Limb (tissue), 2 donors: ENCODE measurements at regions not wholly inside any gene's neighbourhood (a gene's known extent, or its start where the extent isn't known, plus 50 kb on each side); places are given as distances from the start of the nearest gene placed in this dataset.

Experiments used
- DNase-seq, 2 donors: peaks; one replicate each; pipeline ENCODE4 v3.0.0-alpha.2; 2016; ENCODE audit errors: extremely low spot score in 2 of 2

GRCh38 chr21:39056636-39057035 lies 126.6 kb downstream of the PSMG1 start:
- no peak for DNase-seq

DNA sequence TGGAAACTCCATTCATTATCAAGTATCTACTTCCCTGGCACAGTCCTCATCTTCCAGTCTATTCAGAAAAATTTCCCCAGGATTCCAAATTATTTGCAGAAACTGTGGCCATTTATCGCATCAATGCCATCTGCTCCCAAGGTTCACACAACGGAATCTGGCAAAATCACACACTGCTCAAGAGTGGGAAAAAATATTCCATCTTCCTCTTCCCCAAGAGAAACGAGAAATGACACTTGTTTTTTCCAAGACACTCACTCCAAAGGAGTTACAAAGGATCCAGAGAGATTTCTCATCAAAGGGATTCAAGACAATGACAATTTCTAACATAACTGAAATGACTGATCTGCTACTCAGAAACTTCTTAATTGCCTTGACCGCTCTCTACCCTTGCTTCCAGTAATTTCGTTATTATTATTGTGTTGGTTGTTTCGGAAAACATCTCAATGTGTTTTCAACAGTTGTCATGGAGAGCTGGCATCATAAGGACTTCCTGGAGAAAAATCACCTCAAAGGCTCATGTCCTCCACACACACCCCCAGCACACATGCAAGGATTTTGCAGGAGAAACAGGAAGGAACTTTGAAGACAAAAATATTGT lies 128.0 kb downstream of the PSMG1 start:
- DNase-seq, result no peak

- no peak for DNase-seq
These were observed 129.2 kb downstream of the PSMG1 start for GRCh38 chr21:39054066-39054465.

DNA sequence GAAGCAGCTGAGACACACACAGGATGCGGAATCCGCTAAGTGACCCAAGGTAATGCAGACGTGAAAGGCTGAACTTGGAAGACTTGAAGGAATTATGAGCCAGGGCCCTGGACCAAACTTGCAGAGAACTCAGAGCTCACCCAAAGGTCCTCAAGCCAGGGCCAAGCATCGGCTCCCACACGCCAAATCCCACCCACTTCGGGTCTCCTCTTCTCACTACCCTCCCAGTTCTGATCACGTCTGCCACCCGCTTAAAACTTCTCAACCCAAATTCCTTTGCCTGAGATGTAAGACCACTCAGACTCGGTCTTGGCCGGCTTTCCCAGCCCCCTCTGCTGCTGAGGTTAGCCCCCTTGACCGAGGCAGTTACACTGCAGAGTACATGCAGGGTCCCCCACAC lies 130.1 kb downstream of the PSMG1 start:
- no peak for DNase-seq

GRCh38 chr21:39052718-39053117 lies 130.5 kb downstream of the PSMG1 start:
- DNase-seq, result no peak

DNA sequence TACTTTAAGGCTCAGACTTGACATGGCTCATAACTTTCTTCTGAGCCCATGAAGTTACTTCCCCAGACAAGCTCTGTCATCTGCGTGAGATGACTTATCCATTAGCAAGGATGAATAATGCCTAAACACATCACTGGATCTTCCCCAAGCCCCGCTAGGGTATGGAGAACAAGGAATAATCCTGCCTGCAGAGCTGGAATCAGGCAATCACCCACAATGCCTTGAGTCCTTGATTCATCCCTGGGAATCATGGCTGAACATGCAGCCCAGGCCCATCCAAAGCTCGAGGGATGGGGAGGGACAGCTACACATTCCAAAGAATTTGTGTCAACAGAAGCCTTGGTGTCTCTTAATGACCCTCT lies 131.7 kb downstream of the PSMG1 start:
- no peak for DNase-seq

DNA sequence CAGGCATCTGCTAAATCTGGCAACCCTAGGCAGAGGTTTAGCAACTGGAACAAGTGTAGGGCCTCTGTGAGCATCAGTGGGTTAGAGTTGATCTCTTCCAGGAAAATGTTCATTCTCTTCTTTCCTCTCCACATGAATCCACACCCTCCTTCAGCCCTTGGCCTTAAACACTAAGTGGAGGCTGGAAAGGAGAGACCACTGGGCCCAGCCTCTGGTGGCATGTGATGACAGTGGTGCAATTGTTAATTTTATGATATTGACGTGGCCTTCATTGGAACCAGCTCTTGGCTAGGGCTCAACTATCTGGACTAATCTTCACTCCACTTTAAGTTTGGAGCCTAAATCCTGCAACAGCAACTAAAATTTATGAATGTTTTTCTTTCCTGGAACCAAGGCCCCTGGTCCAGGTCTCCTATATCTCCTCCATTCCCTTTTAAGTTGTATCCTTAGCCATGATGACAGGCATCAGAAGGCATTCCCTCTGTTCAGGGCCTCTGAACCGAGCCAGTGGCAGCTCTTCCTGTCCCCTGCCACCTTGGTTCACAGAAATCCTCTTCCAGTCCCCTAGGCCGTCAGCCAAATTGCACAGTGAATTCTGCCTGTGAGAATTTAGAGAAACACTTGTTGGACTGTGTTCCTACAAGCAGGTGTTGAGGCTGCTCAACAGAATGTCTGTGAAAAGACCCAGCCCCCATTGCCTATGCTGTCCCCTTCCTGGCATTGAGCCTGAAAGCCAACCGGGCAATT lies 132.2 kb downstream of the PSMG1 start:
- no peak for DNase-seq

GRCh38 chr21:39048574-39048973 lies 134.7 kb downstream of the PSMG1 start:
- DNase-seq, result no peak

- no peak for DNase-seq
These were observed 135.2 kb downstream of the PSMG1 start for GRCh38 chr21:39048064-39048463.

DNA sequence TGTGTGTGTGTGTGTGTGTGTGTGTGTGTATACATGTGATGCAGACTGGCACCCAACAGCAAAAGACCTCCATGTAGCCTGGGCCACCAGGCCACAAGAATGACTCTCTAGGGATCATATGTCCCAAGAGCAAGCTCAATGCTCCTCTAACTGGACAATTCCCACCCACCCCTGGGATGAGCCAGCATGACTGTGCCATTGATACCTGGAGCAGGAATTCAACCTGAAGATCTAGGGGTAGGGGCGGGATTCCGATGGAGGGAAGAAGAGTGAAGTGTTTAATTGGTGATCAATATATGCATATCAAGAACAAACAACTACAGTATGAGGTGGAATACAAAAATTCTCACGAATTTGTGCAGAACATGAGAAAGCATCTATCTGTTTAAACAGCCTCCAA lies 136.2 kb downstream of the PSMG1 start:
- no peak for DNase-seq

DNA sequence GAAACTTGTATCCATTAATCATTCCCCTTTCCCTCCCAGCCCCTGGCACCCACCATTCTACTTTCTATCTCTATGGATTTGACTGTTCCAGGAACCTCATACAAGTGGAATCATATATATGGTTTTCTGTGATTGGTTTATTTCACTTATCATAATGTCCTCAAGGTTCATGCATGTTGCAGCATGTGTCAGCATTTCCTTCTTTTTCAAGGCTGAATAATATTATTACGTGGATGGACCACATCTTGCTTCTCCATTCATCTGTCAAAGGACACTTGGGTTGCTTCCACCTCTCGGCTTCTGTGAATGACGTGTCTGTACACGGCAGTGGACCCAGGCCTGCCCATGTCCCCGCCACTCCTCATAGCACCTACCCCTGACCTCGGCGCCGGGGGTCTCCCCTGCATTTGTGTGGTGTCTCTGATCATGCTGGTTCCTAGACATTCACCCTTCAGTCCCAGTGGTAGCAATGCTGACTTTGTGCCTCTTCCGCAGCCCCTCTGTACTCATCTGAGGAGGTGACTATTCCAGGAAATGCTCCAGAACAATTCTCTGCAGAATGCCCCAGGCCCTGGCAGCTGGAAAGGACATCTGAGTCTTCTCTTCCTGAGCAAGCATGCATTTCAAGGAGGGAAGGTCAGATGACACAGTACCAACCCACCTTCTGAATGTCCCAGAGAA lies 136.9 kb downstream of the PSMG1 start:
- no peak for DNase-seq

DNA sequence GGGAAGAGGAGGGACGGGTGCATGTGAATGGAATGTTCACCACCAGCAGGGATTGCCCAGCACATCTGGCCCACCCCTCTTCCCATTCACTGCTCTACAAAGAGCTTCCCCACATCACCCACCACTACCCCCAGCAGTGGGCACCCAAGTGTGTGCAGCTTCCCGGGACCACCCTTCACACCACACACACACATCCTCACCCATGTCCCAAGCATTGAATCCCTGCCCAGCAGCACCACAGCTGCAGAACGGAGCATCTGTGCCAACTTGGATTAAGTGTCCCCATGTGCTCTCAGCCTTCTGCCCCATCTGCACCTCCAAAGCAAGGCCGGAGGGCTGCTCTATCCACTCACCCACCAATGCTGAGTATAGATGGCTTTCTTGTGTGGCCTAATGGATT lies 141.4 kb downstream of the PSMG1 start:
- no peak for DNase-seq

DNA sequence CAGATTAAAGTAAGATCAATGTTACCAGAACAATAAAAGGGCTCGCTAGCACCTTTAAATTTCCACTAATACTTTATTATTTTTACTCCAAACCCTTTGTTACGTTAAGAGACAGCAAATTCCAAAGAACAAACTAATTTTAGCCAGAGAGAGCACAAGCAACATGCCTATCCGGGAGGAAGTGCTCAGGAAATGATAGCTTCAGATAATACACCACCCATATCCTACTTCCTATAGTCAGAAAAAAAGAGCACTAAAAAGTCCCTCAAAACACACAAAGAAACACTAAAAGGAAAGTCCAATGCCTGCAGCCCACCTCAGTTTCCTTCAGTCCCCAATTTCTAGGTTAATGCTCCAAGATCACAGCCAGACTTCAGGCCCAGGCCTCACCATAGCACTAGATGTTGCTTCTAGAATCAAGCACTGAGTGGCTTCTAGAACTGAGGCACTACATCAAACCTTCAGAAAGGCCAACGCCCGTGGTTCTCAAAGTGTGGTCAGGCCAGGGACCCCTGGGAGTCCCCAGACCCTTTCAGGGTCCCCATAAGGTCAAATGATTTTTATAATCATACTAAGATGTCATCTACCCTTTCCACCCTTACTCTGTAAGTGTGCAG lies 142.6 kb downstream of the PSMG1 start:
- no peak for DNase-seq

- DNase-seq, result no peak
These were observed 145.3 kb downstream of the PSMG1 start for GRCh38 chr21:39037807-39038405.

GRCh38 chr21:39036581-39036980 lies 146.7 kb downstream of the PSMG1 start:
- no peak for DNase-seq

- no peak for DNase-seq
These were observed 148.4 kb downstream of the PSMG1 start for GRCh38 chr21:39034590-39035536.

DNA sequence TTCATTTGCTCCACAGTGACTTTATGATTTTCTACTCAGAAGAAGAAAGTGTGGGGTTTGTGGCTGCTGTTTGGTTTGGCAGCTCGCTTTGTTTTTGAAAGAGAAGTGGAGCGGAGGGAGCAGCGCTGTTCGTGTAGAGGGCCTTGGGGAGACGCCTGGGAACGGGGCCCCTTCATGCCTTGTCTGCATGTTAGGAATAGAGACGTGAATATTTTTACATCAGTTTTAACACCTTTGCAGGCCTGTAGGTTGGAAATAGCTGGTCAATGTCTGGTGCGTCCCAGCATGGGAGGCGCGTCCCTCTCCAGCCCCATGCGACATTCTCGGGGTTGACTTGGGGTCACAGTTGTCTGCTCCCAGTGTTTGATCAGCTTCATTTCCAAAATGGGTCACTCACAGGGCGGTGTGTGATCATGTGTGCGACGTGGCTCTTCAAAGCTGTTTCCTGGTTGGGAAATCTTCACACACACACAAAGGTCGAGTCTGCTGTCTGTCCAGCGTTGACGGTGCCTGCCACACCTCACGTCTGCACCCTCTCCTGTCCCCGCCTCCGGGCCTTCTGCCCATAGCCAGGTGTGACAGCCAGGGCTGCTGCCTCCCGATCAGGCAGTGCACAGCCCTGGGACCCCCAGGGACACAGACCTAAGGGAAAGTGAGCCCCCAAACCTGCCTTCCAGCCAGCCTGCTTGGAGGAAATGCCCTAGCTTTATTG lies 149.2 kb downstream of the PSMG1 start:
- DNase-seq, result peak in 1 of 2 donors; percentile 48

DNA sequence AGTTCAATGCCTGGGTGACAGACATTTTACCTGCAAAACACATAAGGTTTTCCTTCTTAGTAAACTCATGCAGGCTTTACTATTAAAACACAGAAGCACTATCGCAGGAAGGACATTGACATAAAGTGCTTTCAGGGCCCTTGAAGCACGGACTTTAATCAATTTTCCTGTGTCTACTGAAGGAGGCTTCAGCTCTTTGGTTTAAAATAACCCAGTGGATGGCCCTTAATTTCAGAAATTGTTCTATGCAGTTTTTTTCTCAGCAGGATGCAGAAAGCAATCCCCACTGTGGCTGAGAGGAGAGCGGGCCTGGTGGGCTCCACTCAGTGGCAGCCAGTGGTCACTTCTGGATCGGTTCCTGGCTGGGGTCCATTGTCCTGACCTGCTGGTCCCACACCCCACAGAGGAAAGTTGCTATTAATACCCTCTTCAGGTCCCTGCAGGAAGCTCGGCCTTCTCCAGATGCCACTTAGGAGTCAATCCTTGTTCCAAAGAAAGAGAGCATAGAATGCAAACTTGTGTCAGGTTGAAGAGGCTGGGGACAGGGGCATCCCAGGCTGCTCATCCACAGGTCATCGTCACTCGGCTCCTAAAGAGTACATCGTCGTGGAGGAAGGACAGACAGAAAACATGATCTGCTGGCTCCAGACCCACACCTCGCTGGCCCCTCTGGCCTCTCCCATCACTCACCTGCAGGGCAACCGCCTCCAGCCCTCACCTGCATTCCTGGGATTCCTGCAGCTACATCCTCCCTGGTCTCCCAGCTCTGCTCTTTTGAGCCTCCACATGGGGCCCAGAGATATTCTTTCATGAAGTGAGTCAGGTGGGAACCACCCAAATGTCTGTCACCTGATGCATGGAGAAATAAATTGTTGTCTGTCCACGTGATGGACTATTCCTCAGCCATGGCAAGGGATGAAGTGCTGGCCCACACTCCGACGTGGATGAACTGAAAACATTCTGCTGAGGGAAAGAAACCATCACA lies 153.1 kb downstream of the PSMG1 start:
- DNase-seq, result no peak
